ENCODE measurements at regions not wholly inside any gene's neighbourhood (a gene's known extent, or its start where the extent isn't known, plus 50 kb on each side); places are given as distances from the start of the nearest gene placed in this dataset.

DNA sequence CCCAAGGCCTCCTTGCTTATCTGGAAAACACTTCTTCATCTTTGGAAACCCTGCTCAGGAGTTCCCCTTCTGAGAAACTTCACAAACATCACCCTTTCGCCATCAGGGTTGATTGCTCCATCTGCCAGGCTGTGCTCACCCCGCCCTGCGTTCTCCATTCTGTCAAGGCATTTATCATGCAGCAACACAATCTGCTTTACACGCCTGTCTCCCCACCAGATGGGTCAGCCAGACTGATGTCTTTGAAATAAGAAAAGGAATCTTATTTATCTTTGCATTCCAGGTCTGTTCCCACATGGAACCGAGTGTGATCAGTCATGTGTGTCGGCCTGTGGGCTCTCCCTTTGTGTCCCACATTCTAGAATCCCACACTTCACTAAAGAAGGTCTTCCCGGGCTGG, 110.0 kb upstream of the ARL4C start:
- no peak for DNase-seq
- H3K9ac ChIP-seq (ENCODE audit: extremely low read depth, insufficient read length, low read length), result no peak overlapping the region
- H2BK5ac ChIP-seq (ENCODE audit: insufficient read length, low read length), result no peak overlapping the region
- no CpG with 5 or more reads among the region's 7 CpGs for WGBS (ENCODE audit: extremely low coverage, insufficient read length, low lambda C conversion rate)
- no peak overlapping the region for H3K14ac ChIP-seq (ENCODE audit: insufficient read depth, low read length)
- no peak overlapping the region for H4K5ac ChIP-seq (ENCODE audit: insufficient read length, low read depth, low read length)
- Mint-ChIP-seq H3K36me3 (ENCODE audit: insufficient read depth in 1 of 3, low read depth in 3 of 3) (peaks cover under 1 to 12% (median 10%) of the 10 kb centered on the region in 3 experiments), H3K27ac (no peak overlapping the region), H3K4me3 (no peak overlapping the region), H3K9me3 (peaks cover 6 to 9% of the 10 kb centered on the region in 2 experiments), H3K4me1 (peaks cover 23 to 26% of the 10 kb centered on the region in 2 experiments), H3K27me3 (ENCODE audit: low read depth) (peaks cover 5% of the 10 kb centered on the region)
- H3K23ac ChIP-seq (ENCODE audit: insufficient read length, low read depth, low read length), result no peak overlapping the region
- no peak overlapping the region for H2BK20ac ChIP-seq (ENCODE audit: low read depth, low read length, poor library complexity, severe bottlenecking)
- TF ChIP-seq, protein P1, sequence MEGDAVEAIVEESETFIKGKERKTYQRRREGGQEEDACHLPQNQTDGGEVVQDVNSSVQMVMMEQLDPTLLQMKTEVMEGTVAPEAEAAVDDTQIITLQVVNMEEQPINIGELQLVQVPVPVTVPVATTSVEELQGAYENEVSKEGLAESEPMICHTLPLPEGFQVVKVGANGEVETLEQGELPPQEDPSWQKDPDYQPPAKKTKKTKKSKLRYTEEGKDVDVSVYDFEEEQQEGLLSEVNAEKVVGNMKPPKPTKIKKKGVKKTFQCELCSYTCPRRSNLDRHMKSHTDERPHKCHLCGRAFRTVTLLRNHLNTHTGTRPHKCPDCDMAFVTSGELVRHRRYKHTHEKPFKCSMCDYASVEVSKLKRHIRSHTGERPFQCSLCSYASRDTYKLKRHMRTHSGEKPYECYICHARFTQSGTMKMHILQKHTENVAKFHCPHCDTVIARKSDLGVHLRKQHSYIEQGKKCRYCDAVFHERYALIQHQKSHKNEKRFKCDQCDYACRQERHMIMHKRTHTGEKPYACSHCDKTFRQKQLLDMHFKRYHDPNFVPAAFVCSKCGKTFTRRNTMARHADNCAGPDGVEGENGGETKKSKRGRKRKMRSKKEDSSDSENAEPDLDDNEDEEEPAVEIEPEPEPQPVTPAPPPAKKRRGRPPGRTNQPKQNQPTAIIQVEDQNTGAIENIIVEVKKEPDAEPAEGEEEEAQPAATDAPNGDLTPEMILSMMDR (conservative IDR thresholded peaks at IDR 0.05), result no peak
- H2AFZ ChIP-seq (ENCODE audit: low read length), result no peak overlapping the region
- no peak overlapping the region for H3K4ac ChIP-seq (ENCODE audit: low read depth, low read length)
- H3T11ph ChIP-seq (ENCODE audit: low read length), result no peak overlapping the region
- no peaks in the 10 kb centered on the region for H3K27me3 ChIP-seq (ENCODE audit: insufficient read depth, low read length)
- H4K91ac ChIP-seq (ENCODE audit: insufficient read length, low read depth, low read length), result no peak overlapping the region
- no peak overlapping the region for H3K27ac ChIP-seq (ENCODE audit: insufficient read length, low read depth, low read length)
- H2BK15ac ChIP-seq (ENCODE audit: low read depth, low read length), result no peak overlapping the region
- no peak overlapping the region for H3K56ac ChIP-seq (ENCODE audit: insufficient read length, low read depth, low read length)
- H3K9me3 ChIP-seq (ENCODE audit: control insufficient read depth, low read depth, low read length), result no peaks in the 10 kb centered on the region
- no peaks in the 10 kb centered on the region for H3K23me2 ChIP-seq (ENCODE audit: insufficient read length, low read depth, low read length, poor library complexity, severe bottlenecking)
- no peak overlapping the region for H3K4me2 ChIP-seq (ENCODE audit: insufficient read depth, insufficient read length, low read length)
- H3K4me1 ChIP-seq (ENCODE audit: insufficient read depth, low read length), result no peaks in the 10 kb centered on the region
- H4K20me1 ChIP-seq (ENCODE audit: control insufficient read depth, insufficient read depth, insufficient read length), result no peaks in the 10 kb centered on the region
- H3K79me2 ChIP-seq (ENCODE audit: insufficient read depth, low read length), result no peaks in the 10 kb centered on the region
- no peak overlapping the region for H2BK120ac ChIP-seq (ENCODE audit: low read depth, low read length, poor library complexity, severe bottlenecking)
- no peak overlapping the region for H2AK5ac ChIP-seq (ENCODE audit: insufficient read length, low read length)
- H4K8ac ChIP-seq (replicated peaks; ENCODE audit: insufficient read length, low read depth, low read length), result no peak overlapping the region
- no peak overlapping the region for H2BK12ac ChIP-seq (ENCODE audit: insufficient read length, low read depth, low read length)
- H3K18ac ChIP-seq (ENCODE audit: insufficient read length, low read depth, low read length), result no peak overlapping the region
- H3K79me1 ChIP-seq (ENCODE audit: insufficient read depth, low read depth, low read length, poor library complexity, severe bottlenecking), result no peaks in the 10 kb centered on the region
